Stimulated activated CD8-positive, alpha-beta memory T cell treated with anti-CD3 and anti-CD28 coated beads, Interleukin-2, amount 100 ng/mL, for 1 hour (primary cell): ENCODE measurements at regions not wholly inside any gene's neighbourhood (a gene's known extent, or its start where the extent isn't known, plus 50 kb on each side); places are given as distances from the start of the nearest gene placed in this dataset.

Experiments used
- DNase-seq, 2 donors: peaks; one replicate each; pipeline ENCODE4 v3.0.0-alpha.2; 2020; ENCODE audit warnings: low read depth in 2 of 2

DNA sequence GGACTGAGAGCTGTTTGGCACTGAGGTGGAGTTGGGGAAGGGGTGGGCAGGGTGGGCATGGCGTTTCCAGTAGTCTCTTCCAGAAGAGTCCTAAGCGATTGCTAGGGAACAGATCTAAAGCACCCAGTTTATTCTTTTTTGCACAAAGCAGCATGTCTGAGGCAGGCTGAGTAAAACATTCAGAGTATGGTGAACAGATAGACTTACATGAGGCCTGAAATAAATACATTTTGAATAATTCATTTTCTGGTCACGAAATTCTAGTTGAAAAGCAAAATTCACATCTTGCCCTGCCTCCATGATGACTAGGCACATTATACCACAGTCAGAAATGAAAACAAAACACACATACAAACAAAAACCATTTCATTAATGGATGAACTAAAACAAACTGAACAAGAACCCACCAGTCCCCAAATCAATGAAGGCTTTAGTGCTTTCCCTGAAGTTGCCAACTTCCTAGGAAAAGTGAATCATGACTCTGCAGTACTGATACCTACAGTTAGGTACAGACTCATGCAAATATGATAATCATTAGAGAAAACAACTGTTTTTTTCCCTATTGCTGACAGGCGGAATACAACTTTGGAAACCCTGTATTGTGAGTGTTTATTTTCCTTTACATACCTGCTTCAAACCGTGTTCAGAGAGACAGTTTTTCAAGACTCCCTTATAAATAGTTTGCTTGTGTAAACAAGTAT is 702.9 kb upstream of the POU3F2 start:
- no peak for DNase-seq

DNA sequence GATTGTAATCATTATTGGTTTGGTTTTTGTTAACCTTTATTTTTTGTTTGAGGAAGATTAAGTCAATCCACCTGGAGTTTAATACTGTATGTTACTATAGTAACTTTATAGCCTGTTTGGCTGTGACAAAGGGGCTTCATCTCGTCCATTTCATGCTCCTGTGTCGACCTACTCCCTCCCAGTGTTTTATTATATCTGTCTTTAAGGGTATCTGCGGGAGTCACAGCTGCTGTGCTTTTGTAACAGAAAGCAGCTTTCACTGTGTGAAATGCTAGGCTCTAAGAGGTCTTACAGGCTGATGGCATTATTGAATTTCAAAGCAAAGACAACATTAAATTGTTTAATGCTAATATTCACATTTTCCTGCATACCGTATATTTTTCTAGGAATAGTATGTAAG is 698.0 kb upstream of the POU3F2 start:
- no peak for DNase-seq

DNA sequence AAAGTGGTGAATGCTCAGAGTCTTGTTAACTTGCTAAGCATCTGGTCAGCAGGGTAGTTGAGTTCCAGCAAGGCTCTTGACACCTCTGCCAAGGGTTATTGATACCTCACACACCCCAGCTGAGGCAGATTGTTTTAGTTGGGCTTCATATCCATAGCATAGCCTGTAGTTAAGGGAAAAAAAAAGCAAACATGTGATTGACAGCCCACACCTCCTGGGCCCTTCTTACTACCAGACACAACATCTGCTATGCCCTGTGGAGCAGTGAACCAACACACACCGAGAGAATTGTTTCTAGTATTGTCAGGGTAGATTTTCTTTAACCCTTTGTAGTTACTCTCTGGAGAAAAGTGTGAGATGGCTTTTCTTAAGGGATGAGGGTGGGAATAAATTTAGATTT is 697.0 kb upstream of the POU3F2 start:
- DNase-seq, result no peak

DNA sequence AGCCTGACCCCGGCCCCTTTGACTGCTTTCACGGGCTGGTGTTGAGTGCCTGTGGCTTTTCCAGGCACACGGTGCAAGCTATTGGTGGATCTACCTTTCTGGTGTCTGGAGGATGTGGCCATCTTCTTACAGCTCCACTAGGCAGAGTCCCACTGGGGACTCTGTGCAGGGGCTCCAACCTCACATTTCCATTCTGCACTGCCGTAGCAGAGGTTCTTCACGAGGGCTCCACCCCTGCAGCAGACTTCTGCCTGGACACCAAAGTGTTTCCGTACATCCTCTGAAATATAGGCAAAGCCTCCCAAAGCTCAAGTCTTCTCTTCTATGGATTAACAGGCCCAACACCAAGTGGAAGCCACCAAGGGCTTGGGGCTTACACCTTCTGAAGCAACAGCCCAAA is 691.5 kb upstream of the POU3F2 start:
- DNase-seq, result no peak

DNA sequence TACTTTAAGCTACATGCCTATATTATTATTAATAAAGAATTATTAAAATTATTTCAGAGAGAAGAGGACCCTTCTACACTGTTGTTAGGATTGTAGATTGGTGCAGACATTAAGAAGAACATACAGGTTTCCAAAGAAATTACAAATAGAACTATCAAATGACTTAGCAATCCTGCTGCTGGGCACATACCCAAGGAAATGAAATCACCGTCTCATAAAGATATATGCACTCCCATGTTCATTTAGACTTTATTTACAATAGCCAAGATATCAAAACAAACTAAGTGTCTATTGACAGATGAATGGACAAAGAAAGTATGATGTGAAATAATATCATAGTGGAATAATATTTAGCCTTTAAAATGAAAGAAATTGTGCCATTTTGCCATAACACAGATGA is 687.7 kb upstream of the POU3F2 start:
- no peak for DNase-seq

DNA sequence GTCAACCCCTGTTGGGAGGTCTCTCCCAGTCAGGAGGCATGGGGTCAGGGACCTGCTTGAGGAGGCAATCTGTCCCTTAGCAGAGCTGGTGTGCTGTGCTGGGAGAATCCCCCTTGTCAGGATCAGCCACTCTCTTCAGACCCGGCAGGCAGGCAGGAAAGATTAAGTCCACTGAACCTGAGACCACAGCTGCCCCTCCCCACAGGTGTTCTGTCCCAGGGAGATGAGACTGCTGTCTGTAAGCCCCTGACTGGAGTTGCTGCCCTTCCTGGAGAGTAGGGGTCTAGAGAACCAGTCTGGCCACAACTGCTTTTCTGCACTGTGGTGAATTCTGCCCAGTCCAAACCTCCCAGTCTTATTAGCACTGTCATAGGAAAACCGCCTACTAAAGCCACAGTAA is 677.8 kb upstream of the POU3F2 start:
- no peak for DNase-seq

DNA sequence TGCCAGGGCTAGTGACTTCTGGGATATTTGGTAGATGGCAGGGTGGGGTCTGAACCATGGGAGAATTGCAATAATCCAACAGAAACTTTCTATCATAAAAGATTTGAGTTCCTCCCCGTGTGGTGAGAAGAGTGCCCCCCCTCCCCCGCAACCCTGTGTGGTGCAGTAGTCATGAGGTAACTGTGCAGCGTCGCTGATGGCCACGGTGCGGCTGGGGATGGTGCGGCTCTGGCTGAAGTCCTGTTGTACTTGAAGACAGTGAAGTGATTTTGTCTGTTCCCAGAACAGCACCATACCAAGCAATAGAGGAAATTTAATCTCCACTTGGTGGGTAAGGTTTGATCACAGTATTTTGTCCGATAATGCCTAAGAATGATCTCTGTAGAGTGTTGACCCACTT is 654.8 kb upstream of the POU3F2 start:
- no peak for DNase-seq

DNA sequence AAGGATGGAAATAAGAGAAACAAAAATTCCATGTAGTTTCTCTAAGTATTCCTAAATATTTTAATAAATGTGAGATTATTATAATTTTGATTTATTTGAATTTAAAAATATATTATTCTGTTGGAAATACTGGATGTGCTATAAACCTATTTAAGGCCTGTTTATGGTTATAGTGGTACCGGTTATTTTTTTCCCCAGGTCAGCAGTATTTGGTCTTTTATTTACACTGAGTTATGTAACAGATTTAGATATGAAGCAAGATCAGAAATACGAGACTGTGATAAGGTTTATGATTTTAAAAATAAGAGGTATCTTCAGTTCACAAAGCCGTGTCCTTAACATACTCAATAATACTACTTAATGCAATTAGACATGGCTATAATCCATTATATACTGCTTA is 634.3 kb upstream of the POU3F2 start:
- no peak for DNase-seq

DNA sequence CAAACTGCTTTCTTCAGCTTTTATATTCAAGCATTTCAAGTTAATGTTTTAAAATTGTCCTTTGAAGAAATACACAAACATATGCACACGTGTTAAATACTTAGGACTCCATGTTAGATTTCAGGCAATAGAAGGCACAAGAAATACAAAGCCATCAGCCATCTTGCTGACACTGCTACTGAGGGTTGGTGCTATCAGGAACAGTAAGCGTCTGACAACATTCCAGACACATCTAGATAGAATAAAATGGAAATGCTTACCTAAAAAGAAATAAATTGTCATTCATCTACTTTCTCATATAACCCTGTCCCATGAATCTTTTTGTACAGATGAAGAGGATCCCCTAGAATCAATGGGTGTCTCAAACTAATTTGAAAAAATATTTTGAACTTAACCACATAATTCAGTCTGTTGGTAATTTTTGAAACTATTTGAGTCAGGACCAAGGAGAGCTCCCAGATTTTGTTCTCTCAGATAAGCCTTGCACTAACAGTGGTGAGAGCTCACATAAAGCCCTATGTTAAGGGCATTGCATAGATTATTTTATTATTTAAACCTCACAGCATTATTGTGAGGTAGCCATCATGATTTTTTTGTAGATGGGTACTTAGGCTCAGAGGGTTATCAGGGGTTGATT is 631.1 kb upstream of the POU3F2 start:
- DNase-seq, result no peak

DNA sequence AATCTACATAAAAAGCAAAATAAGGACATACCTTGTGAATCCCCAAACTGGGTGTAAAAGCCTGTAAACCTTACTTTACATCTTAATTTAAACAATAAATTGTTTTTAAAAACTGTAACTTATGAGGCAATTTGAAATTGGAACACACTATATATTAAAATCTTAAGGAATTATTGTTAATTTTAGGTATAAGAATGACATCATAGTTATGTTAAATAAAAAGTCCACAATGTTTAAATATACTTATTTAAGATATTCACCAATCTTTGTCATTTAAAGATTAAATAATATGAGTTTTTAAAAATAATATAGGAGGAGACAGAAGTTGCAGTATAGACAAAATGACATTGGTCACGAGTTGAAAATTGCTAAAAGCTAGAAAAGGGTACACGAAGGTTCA is 621.9 kb upstream of the POU3F2 start:
- no peak for DNase-seq

DNA sequence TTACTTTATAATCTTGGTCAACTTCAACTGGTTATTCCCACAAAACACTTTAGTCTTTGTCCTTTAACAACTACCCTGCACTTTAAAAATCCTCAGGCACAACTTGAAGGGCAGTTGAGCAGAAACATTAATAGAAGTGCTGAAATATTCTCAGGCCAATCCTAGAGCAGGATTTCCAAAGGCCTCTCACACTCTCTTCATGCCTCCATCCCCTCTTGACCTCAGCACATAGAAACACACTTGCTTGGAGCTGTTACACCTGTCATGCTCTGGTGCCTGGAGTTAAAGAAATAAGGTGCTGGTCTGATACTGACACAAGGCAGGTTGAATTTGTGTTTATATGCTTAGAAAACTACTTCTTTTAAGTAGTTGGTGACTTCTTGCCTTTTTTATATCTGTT is 618.8 kb upstream of the POU3F2 start:
- DNase-seq, result no peak

DNA sequence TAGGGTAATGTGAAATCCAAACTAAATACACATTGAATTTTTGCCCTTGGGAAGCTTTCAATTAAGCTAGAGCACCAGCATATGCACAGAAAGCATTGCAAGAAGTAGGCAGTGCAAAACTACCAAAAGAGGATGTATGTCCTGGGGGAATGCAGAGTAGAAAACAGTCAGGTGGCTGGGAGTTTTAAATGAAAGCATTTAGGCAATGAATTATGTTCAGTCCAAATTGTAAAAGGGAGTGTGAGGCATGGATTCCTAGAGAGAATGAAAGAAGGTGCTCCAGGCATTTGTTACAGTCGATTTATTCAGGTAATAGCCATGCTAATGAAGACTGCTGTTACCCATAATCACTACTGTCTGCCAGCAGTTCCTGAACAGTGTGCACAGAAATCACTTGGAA is 604.1 kb upstream of the POU3F2 start:
- no peak for DNase-seq

DNA sequence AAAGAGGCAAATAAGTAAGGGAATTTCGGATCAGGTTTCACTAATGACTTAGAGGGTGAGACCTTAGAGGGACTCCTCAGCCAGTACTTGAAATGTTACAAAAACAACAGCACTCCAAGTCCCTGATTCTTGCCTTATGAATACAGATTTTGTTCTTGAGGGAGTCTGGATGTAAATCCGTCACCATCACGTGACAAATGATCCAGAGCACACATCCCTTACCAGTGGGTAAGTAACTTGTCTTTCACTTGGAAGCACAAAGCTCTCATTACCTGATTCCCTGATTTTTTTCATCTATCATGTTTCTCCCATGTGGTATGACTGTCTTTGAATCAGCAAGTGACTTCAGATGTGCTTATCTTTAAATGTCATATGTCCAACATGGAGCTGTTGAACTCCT is 595.3 kb upstream of the POU3F2 start:
- no peak for DNase-seq

DNA sequence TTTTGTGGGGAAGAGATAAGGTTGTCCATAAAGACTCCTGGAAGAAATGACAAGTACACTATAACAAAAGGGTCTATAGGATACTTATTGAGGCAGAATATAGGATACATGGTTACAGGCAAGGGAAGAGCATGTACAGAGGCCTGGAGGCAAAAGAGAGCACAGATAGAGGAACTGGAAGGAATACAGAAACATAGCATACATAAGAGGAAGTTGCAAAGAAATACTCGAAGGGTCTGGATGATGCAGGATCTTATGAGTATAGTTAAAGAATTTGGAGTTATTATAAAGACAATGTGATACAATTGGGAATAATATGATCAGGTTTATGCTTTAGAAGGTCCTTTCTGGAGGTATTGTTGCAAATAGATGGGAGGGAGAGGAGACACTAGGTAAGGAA is 592.7 kb upstream of the POU3F2 start:
- DNase-seq, result no peak

DNA sequence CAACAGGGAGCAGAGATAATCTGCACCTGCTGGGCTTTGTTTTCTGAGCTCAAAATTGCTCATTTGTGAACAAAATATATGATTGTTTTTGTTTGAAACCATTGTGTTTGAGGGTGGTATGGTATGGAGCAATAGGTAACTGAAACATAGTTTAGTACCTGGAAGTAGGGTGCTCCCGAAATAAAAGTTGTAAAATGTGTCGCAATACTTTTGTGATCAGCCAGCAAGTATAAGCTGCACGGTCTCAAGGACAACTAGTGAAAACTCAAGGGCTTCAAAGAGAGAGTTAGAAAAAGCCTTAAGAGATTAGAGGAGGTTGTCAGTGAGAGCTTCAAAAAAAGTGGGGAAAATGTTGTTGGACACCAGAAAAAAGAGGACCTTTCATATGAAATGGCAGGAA is 579.8 kb upstream of the POU3F2 start:
- no peak for DNase-seq

DNA sequence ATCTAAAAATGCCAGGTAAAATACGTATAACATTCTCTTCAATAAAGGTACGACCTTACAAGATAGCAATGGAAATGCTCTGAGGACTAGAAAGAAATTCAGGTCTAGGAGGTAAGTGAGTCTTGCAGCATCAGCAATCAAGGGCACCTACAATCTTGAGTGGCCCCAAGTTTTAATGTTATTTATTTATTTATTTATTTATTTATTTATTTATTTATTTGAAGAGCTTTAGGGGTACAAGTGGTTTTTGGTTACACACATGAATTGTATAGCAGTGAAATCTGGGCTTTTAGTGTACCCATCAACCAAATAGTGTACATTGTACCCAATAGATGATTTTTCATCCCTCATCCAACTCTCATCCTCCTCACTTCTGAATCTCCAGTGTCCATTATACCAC is 574.0 kb upstream of the POU3F2 start:
- DNase-seq, result no peak

DNA sequence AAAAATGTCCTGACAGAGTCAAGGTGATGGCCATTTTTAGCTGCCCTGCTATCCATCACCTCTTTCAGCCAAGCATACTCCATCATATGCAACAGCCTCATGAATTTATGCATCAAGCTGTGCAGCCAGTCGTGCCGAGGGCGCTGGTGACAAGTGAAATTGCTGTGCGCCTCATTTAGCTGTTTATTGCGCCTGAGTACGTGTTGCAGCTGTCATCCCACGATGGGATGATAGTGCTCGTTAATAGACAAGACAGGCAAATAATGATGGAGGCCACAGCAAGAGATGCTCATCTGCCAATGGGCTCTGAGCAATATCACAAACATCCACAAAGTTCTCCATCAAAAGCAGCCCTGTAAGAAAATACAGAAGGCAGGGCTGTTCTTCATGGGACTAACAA is 562.3 kb upstream of the POU3F2 start:
- no peak for DNase-seq

DNA sequence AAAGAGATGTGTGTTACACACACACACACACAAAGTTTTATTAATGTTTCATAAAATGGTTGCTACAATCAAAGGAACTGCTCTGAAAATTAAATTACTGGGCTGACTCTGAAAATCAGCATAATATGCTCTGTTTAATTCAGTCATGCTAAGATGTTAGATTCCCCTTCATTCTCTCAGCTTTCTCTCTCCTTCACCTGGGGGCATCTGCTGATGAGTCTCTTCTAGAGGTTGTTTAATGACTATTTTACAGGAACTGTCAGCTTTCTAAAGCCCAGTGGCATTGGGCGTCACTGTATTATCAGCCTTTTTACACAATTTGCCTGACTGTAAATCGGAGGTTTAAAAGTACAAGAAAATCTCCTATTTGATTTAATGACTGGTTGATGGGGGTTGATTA is 559.7 kb upstream of the POU3F2 start:
- no peak for DNase-seq

DNA sequence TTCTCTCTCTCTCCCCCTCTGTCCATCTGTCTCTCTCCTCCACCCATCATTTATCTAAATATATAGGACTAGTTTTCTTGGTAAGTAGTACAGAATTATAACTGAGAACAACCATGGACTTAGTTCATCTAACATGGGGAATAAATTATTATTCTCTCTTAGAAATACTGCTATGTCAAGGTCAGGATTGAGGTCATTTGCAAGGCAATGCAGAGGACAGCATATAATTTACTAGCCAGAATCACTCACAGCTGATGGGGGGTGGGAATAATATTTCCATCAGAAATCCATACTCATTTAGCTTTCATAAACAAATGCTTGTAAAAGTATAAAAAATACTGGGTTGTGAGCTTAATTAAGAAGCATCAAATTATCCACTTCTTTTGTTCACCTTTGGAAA is 553.9 kb upstream of the POU3F2 start:
- DNase-seq, result no peak

DNA sequence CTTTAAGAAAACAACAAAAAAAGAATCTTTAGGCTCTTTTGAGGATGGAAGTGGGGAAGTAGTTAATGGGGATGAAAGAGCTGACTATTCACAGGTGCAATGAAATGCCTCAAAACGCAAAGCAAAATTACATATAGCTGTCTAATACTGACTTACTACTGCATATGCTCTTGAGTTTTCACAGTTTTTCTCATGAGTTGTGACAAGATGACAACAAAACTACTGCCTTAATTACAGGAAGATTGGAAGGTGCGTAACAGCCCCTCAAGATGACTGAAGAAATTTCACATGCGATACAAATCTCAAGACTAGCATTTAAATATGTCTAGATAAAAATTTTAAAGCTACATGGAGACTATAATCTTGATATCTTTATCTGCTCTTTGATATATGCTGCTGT is 547.8 kb upstream of the POU3F2 start:
- no peak for DNase-seq

DNA sequence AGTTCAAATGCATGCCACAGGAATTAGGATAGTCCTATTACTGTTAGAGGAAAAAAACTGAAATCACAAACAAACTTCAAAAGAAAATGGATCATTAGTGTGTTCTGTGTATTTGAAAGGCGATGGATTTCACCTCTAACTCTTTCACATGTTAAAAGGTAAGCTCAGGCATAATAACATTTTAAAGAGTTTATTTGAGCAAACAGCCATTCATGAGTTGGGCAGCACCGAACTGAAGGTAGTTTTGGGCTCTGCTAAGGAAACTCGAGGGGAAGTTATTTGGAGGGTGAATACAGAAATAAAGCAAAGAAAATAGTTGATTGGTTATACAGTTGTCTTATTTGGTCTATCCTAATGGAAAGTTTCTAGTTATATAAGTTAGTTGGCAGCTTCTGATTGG is 546.5 kb upstream of the POU3F2 start:
- DNase-seq, result no peak

DNA sequence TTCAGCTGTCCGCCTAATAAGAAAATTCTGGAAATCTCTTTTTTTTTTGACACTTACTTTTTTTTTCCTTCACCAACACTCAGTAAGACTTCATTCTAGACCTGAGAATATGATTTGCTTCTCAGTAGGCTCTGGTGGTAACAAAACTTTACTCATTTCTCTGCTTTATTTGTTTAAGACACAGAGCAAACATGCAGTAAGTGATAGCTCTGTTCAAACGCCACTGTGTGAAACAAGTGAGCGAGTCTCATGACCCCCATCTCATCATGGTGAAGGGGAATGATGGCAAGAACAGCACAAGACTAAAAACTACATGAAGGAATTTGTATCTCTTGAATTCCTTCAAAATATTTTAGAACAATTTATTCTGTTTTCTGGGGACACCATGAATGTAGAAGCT is 541.6 kb upstream of the POU3F2 start:
- no peak for DNase-seq

DNA sequence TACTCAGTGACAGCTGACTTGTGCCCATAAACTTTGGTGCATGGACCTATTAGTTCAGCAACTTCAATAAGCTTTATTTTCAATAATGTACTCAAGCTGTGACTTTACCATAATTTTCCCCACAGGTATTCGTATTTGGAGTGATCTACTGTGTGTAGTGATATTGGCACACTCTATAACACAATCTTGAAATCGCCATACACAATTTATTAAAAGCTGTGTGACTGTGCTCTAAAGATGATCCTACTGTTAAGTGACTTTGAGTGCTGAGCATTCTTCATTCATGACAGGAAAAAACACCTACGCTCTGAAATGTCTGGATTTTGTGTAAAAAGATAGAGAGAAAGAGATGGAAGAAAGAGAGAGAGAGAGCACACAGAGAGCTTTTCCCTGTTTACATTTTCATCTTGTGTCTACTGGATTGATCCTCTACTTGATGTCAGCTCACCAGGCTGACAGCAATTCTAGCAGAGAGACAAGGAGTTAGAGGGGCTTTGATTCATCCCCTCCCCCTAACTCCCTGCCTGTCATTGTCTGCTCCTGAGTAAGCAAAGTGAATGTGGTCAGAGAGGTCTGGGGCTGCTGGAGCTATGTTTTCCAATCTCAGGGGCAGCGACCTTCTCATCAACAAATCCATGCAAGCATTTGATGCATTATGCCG is 538.7 kb upstream of the POU3F2 start:
- DNase-seq, result no peak

DNA sequence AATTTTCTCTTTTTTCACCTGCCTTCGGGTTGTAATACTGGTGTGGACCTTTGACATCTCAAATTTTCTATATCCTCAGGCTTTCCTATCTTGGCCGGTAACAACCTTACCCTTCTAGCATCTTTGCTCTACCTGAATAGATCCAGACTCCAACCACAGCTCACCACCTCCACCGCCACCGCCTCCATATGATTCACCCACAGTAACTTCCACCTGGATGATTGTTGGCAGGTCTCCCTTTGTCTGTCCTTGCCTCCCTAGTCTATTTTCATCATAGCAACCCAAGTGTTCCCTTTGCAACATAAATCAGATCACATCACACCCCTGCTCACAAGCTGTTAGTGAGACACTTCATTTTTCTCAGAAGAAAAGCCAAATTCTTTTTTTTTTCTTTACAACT is 525.8 kb upstream of the POU3F2 start:
- DNase-seq, result no peak
